Stimulated activated CD8-positive, alpha-beta memory T cell treated with anti-CD3 and anti-CD28 coated beads, Interleukin-15, amount 100 ng/mL, for 1 hour (primary cell): ENCODE measurements at regions not wholly inside any gene's neighbourhood (a gene's known extent, or its start where the extent isn't known, plus 50 kb on each side); places are given as distances from the start of the nearest gene placed in this dataset.
"Not testable (repeated sequence)": the region's sequence is repeated elsewhere in the genome, so short reads cannot be mapped to it uniquely, and the experiment has no call there.

Source experiments
- DNase-seq: peaks from one replicate; pipeline ENCODE4 v3.0.0-alpha.2; 2020; ENCODE audit warnings: low read depth

- DNase-seq, result no peak
These were observed 338.0 kb upstream of the KIAA1217 start for GRCh38 chr10:23870651-23871610.

- DNase-seq, result no peak
These were observed 336.6 kb upstream of the KIAA1217 start for GRCh38 chr10:23872290-23872689.

- no peak for DNase-seq
These were observed 331.1 kb upstream of the KIAA1217 start for GRCh38 chr10:23877791-23878320.

GRCh38 chr10:23884670-23885069, 324.3 kb upstream of the KIAA1217 start:
- DNase-seq, result no peak

GRCh38 chr10:23885853-23886252, 323.1 kb upstream of the KIAA1217 start:
- no peak for DNase-seq

- DNase-seq, result no peak
These were observed 322.6 kb upstream of the KIAA1217 start for GRCh38 chr10:23886355-23886754.

GRCh38 chr10:23891301-23891700, 317.6 kb upstream of the KIAA1217 start:
- DNase-seq, result no peak

GRCh38 chr10:23892296-23892695, 316.6 kb upstream of the KIAA1217 start:
- no peak for DNase-seq

GRCh38 chr10:23897267-23897666, 311.7 kb upstream of the KIAA1217 start:
- DNase-seq, result no peak

- no peak for DNase-seq
These were observed 311.1 kb upstream of the KIAA1217 start for GRCh38 chr10:23897861-23898260.

- DNase-seq, result no peak
These were observed 309.8 kb upstream of the KIAA1217 start for GRCh38 chr10:23899166-23899565.

GRCh38 chr10:23910291-23910690, 298.6 kb upstream of the KIAA1217 start:
- DNase-seq, result no peak

GRCh38 chr10:23912884-23913404, 296.0 kb upstream of the KIAA1217 start:
- DNase-seq, result no peak

GRCh38 chr10:23914641-23915040, 294.3 kb upstream of the KIAA1217 start:
- no peak for DNase-seq

GRCh38 chr10:23917251-23917840, 291.6 kb upstream of the KIAA1217 start:
- no peak for DNase-seq

GRCh38 chr10:23918090-23918723, 290.7 kb upstream of the KIAA1217 start:
- DNase-seq, result no peak

GRCh38 chr10:23918839-23919238, 290.1 kb upstream of the KIAA1217 start:
- DNase-seq, result no peak

GRCh38 chr10:23927576-23928325, 281.2 kb upstream of the KIAA1217 start:
- no peak for DNase-seq

GRCh38 chr10:23934023-23934422, 274.9 kb upstream of the KIAA1217 start:
- DNase-seq, result not testable (repeated sequence)

GRCh38 chr10:23945845-23946244, 263.1 kb upstream of the KIAA1217 start:
- no peak for DNase-seq

- no peak for DNase-seq
These were observed 257.1 kb upstream of the KIAA1217 start for GRCh38 chr10:23951841-23952240.
